ENCODE measurements at regions not wholly inside any gene's neighbourhood (a gene's known extent, or its start where the extent isn't known, plus 50 kb on each side); places are given as distances from the start of the nearest gene placed in this dataset.

DNA sequence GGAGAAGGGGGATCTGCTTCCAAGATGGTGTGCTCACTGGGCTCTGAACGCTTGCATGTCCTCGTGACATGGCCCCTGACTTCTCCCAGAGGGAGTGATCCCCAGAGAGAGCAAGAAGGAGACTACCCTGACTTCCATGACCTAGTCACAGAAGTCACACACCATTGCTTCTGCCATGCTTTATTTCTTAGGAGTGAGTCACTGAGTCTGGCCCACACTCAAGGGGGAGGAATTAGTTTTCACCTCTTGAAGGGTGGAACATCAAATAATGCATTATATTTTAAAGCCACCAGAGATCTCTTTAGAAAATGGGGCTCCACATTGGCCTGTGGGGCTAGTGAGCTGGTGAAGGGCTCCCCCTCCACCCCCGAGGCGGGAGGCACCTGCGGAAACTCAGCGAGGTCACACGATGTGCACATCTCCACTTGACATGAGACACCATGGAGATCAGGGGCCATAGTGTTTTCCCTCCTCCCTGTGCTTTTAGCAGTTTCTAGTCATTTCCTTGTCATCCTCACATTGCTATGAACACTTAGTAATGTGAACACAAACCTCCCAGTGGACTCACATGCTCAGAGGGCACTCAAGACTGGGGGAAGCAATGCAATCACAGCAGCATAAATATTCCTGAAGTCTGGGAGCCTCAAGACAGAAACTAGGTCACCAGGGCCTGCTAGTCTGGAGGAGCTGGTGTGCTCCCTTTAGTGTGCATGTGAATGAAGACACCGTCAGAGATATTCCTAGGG, 87.4 kb upstream of the FZD10 start:
- TF ChIP-seq, protein P1, sequence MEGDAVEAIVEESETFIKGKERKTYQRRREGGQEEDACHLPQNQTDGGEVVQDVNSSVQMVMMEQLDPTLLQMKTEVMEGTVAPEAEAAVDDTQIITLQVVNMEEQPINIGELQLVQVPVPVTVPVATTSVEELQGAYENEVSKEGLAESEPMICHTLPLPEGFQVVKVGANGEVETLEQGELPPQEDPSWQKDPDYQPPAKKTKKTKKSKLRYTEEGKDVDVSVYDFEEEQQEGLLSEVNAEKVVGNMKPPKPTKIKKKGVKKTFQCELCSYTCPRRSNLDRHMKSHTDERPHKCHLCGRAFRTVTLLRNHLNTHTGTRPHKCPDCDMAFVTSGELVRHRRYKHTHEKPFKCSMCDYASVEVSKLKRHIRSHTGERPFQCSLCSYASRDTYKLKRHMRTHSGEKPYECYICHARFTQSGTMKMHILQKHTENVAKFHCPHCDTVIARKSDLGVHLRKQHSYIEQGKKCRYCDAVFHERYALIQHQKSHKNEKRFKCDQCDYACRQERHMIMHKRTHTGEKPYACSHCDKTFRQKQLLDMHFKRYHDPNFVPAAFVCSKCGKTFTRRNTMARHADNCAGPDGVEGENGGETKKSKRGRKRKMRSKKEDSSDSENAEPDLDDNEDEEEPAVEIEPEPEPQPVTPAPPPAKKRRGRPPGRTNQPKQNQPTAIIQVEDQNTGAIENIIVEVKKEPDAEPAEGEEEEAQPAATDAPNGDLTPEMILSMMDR (IDR thresholded peaks at IDR 0.05; ENCODE audit: borderline replicate concordance, control extremely low read depth, extremely low read depth, insufficient read depth, missing control alignments): no peak
- in situ Hi-C loops (cut with MboI; ENCODE audit: low sequenced_read_pairs, unreplicated experiment): no loop called here
- no peak for DNase-seq (ENCODE audit: low spot score)

DNA sequence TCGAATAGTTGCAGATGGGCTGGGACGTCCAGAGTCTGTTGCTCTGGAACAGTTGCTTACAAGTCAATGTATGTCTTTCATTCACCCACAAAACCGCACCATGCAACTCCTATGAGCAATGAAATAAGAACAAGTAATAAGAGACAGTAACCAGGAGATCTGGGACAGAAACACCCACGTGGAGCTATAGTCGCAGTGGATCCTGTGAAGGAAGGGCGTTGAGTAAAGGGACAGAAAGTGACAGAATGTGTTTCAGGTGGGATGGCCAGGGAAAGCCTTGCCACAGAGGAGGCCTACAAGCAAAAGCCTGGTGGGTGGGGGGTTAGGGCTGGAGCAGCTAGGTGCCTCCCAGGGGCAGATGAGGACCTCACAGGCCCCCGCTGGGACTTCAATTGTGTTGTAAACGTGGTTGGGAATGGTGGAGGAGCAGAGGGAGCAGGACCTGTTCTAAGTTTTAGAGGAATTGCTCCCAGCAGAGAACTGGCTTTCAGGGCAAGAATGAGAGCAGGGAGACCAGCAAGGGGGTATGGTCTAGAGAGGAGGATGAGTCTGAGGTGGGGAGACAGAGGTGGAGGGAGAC, 86.7 kb upstream of the FZD10 start:
- no peak for DNase-seq (ENCODE audit: low spot score)
- TF ChIP-seq, protein P1 (IDR thresholded peaks at IDR 0.05; ENCODE audit: borderline replicate concordance, control extremely low read depth, extremely low read depth, insufficient read depth, missing control alignments): no peak

DNA sequence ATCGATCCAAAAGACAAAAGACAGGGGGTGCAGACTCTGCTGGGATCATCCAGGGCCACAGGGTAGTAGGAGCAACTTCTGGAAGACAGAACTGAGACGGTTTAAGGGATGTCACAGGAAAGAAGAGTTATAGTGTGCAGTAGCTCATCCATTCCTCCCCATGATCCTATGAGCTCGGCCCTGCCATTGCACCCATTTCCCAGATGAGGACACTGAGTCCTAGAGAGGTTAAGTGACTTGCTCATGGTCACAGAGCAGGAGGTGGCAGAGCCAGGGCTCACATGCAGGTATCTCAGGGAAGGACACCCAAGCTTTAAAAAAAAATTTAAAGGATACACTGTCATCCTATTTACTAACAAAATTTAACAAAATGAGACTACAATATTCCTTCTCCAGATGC, 86.1 kb upstream of the FZD10 start:
- TF ChIP-seq, protein P1 (IDR thresholded peaks at IDR 0.05; ENCODE audit: borderline replicate concordance, control extremely low read depth, extremely low read depth, insufficient read depth, missing control alignments): no peak
- no peak for DNase-seq (ENCODE audit: low spot score)
- in situ Hi-C loops (cut with MboI; ENCODE audit: low sequenced_read_pairs, unreplicated experiment): no loop called here

More for the DNA sequence above, 86.7 kb upstream of the FZD10 start:
- in situ Hi-C loops (cut with MboI; ENCODE audit: low sequenced_read_pairs, unreplicated experiment): no loop called here

DNA sequence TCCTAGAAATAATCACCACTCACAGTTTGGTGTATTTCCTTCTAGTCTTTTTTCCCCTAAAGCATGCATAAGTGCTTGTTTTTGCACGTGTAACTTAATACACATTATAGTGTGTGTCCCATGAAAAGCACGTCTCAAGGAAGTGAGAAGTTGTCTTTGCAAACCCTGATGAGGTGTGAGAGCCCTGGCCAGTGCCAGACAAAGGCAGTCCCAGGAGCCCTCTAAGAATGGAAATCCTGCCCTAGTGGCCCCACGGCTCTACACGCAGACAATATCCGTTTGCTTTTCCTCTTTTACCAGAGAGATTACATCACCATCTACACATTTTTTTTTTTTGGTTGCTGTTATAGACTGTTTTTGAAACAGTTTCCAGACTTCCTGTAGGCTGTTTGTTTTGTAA, 85.5 kb upstream of the FZD10 start:
- TF ChIP-seq, protein P1 (IDR thresholded peaks at IDR 0.05; ENCODE audit: borderline replicate concordance, control extremely low read depth, extremely low read depth, insufficient read depth, missing control alignments): no peak
- no peak for DNase-seq (ENCODE audit: low spot score)
- in situ Hi-C loops (cut with MboI; ENCODE audit: low sequenced_read_pairs, unreplicated experiment): no loop called here

DNA sequence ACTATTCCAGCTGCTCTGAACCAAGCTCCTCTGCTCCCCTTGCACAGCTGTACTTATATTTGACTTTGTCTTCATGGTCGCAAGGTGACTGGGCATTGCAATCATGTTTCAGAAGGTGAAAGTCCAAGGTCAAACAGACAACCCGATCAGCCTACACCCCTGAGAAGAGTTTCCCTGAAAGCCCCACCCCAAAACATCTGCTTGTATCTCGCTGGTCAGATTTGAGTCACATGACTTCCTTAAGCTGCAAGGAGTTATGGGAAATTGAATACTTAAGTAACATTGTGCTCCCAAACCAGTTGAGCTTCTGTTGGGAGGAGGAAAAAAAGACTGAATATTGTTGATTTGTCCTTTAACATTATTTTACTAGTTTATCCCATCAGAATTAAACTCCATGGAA, 83.4 kb upstream of the FZD10 start:
- TF ChIP-seq, protein P1 (IDR thresholded peaks at IDR 0.05; ENCODE audit: borderline replicate concordance, control extremely low read depth, extremely low read depth, insufficient read depth, missing control alignments): no peak
- DNase-seq (ENCODE audit: low spot score): no peak
- in situ Hi-C loops (cut with MboI; ENCODE audit: low sequenced_read_pairs, unreplicated experiment): no loop called here

DNA sequence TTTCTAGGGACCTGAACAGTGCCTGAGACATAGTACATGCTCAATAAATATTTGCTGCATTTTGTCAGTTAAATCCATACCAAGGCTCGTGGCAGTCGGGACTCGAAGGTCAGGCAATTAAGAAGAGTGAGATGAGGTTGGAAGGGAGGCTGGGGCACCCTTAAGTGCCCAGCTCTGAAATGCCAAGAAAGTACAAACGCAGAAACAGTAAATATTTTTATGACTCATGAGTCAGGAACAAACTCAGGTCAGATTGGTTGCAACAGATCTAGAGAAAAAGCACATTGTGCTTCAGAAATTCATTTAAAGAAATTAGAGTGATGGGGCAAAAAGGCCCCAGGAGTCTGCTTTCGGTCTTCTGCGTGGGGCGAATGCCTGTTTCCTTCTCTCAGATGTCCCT, 83.0 kb upstream of the FZD10 start:
- TF ChIP-seq, protein P1 (IDR thresholded peaks at IDR 0.05; ENCODE audit: borderline replicate concordance, control extremely low read depth, extremely low read depth, insufficient read depth, missing control alignments): no peak
- DNase-seq (ENCODE audit: low spot score): no peak
- in situ Hi-C loops (cut with MboI; ENCODE audit: low sequenced_read_pairs, unreplicated experiment): no loop called here

All from GM13976 (cell line).